Pancreas (tissue), 10 donors: ENCODE measurements at regions not wholly inside any gene's neighbourhood (a gene's known extent, or its start where the extent isn't known, plus 50 kb on each side); places are given as distances from the start of the nearest gene placed in this dataset.

ENCODE experiments used
- ATAC-seq, 4 donors: fragments of 200-7000 bp; cut with Tn5 transposase; one replicate each; pipeline versions ENCODE4 v1.8.0 to v1.9.1; 2020; ENCODE audit warnings: mild to moderate bottlenecking in 4 of 4, moderate library complexity in 4 of 4
- DNase-seq, 6 donors: peaks; one replicate each; pipeline ENCODE4 v3.0.0-alpha.2; 2020
- FAIRE-seq: peaks from 2 replicates; lab custom pipeline; 2012; peaks lifted over from hg19 to GRCh38; lab: Jason Lieb, UNC
- H3K27ac ChIP-seq, 4 donors: fragments of 200-600 bp; sonication (generic); 1 replicate in 3 of 4; 2 replicates in 1 of 4; pipeline versions ENCODE4 v1.5.0 to v1.8.0; 2020
- H3K27me3 ChIP-seq, 4 donors: fragments of 200-600 bp; one replicate each; pipeline ENCODE4 v1.8.0; 2021
- H3K36me3 ChIP-seq, 3 donors: fragments of 200-600 bp; sonication (generic) in 1 of 3; one replicate each; pipeline versions ENCODE4 v1.5.0 to v1.8.0; 2020 to 2021
- H3K4me1 ChIP-seq, 3 donors: fragments of 200-600 bp; one replicate each; pipeline ENCODE4 v1.8.0; 2021
- H3K4me3 ChIP-seq, 4 donors: fragments of 200-600 bp; sonication (generic) in 2 of 4; one replicate each; pipeline versions ENCODE4 v1.5.0 to v1.8.0; 2020 to 2021
- H3K9me3 ChIP-seq, 4 donors: fragments of 200-600 bp; one replicate each; pipeline ENCODE4 v1.8.0; 2021
- WGBS, 2 donors: extraction: QIAGEN DNeasy Blood & Tissue Kit; methylation state at CpG; one replicate each; pipeline ENCODE4 v1.1.7; 2013; 5-methylcytosine and 5-hydroxymethylcytosine counted together
- intact Hi-C, 3 donors: fragments of 100-400 bp; cut with DNase I; formaldehyde crosslinking; loops; one replicate each; pipeline versions ENCODE4 v1.11.1 to v1.14.2; 2022
- TF ChIP-seq, protein P1 (sequence below), 4 donors: fragments of 200-600 bp; sonication (generic) in 3 of 4; IDR thresholded peaks; one replicate each; pipeline versions ENCODE4 v1.5.0 to v1.8.0; 2021; ENCODE audit warnings: antibody characterized with exemption in 4 of 4
- donor health status: healthy with polysubstance abuse.
- donor health status: DM: no; HTN: no; CAD: no; lungs with moderate emphysema.
- donor health status: DM: no; HTN: no; CAD: no.
- donor health status: control.
- donor health status: control.
- donor health status: Bipolar disorder and iron deficiency.
- donor health status: DM: yes; HTN: yes; CAD: no.
- donor health status: DM: no; HTN: no; CAD: no.
- donor health status: DM: no; HTN: no; CAD: no.
- donor health status: DM: yes; HTN: yes; CAD: no.

DNA sequence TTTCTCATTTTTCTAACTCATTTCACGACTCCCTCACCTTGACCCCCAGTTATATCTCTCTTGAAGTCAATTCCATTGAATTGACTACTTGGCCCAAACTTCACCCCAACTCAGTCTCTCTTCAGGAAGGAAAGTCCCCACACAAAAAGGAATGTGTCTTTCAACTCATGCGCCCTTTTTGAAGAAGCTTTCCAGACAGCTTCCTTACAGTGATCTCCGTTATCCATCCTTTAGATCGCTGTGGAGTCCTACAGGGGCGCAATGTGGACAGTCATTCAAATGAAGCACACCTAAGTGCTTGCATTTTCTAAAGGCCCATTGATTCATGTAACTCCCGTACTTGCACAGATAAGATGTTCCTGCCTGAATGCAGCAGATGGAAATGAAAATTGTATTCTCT lies 101.1 kb upstream of the VPREB1 start:
- WGBS, 2 donors = 59 to 70% methylated on average over 6 of the region's 6 CpGs
- DNase-seq (no peak), ATAC-seq (no peak), FAIRE-seq (no peak)
- peaks cover 0 to 24% (median 0%) of the 10 kb centered on the region in 4 donors for H3K27me3 ChIP-seq
- H3K4me3 ChIP-seq = no peak overlapping the region
- TF ChIP-seq, protein P1, sequence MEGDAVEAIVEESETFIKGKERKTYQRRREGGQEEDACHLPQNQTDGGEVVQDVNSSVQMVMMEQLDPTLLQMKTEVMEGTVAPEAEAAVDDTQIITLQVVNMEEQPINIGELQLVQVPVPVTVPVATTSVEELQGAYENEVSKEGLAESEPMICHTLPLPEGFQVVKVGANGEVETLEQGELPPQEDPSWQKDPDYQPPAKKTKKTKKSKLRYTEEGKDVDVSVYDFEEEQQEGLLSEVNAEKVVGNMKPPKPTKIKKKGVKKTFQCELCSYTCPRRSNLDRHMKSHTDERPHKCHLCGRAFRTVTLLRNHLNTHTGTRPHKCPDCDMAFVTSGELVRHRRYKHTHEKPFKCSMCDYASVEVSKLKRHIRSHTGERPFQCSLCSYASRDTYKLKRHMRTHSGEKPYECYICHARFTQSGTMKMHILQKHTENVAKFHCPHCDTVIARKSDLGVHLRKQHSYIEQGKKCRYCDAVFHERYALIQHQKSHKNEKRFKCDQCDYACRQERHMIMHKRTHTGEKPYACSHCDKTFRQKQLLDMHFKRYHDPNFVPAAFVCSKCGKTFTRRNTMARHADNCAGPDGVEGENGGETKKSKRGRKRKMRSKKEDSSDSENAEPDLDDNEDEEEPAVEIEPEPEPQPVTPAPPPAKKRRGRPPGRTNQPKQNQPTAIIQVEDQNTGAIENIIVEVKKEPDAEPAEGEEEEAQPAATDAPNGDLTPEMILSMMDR (IDR thresholded peaks at IDR 0.05) = no peak
- intact Hi-C loops = no loop called here
- H3K36me3 ChIP-seq = no peaks in the 10 kb centered on the region
- no peaks in the 10 kb centered on the region for H3K4me1 ChIP-seq
- H3K27ac ChIP-seq = no peak overlapping the region
- H3K9me3 ChIP-seq = no peaks in the 10 kb centered on the region

DNA sequence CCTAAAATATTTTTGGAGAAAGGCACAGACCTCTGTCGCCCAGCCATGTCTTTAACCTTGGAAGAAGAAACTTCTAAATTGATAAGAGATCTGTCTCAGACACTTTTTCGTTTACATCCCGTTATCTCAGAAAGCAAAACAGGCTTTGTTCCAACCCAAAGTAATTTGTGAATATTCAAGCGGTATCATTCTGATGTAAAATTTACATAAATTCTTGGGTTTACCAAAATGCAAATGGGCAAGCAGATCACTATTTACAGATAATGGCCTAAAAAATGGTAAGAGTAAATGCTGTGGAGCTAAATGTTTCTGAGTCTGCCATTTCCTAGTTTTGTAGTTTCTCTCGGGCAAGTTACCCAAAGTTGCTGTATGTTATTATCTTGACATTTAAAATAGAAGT lies 101.9 kb upstream of the VPREB1 start:
- no peak overlapping the region for H3K27ac ChIP-seq
- peaks cover 0 to 16% (median 0%) of the 10 kb centered on the region in 4 donors for H3K27me3 ChIP-seq
- no peaks in the 10 kb centered on the region for H3K36me3 ChIP-seq
- 42 to 45% methylated on average over 5 of the region's 5 CpGs for WGBS, 2 donors
- no peaks in the 10 kb centered on the region for H3K9me3 ChIP-seq
- intact Hi-C loops = no loop called here
- no peaks in the 10 kb centered on the region for H3K4me1 ChIP-seq
- DNase-seq = no peak
- TF ChIP-seq, protein P1 (IDR thresholded peaks at IDR 0.05) = no peak
- no peak overlapping the region for H3K4me3 ChIP-seq
- no peak for ATAC-seq
- FAIRE-seq = no peak

DNA sequence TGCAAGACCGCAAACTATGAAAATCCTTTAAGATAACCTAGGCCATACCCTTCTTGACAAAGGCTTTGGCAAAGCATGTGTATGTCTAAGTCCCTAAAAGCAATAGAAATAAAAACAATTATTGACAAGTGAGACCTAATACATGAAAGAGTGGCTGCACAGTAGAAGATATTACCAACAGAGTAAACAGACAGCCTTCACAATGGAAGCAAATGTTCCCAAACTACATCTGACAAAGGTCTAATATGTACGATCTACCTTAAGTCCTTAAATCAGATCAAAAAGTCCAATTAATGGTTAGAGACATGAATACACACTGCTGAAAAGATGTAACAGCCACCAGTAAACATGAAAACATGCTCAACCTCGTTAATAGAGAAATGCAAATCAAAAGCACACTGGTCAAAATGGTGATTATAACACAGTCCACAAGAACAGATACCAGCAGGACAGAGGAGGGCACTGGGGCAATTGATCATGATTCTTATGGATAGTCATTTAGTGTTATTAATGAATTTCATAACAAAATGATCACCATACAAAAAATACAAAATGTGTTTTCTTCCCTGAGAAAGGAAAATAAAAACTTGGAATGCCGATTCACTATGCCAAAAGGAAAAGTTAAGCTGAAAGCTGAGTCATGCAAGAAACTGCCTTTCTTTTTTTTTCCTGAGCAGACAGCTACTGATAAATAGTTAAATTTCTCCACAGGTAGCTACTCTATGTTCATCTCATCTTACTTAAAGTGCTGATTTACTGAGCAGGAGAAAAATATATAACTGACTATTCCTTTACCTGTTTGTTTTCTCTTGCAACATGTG lies 102.6 kb upstream of the VPREB1 start:
- TF ChIP-seq, protein P1 (IDR thresholded peaks at IDR 0.05) = no peak
- 62 to 70% methylated on average over 4 of the region's 4 CpGs for WGBS, 2 donors
- ATAC-seq = no peak
- Histone ChIP-seq H3K4me3 (no peak overlapping the region), H3K36me3 (no peaks in the 10 kb centered on the region), H3K4me1 (no peaks in the 10 kb centered on the region), H3K27me3 (peaks cover 0 to 13% (median under 1%) of the 10 kb centered on the region in 4 donors), H3K9me3 (no peaks in the 10 kb centered on the region), H3K27ac (no peak overlapping the region)
- no peak for DNase-seq
- FAIRE-seq = no peak
- intact Hi-C loops = no loop called here

DNA sequence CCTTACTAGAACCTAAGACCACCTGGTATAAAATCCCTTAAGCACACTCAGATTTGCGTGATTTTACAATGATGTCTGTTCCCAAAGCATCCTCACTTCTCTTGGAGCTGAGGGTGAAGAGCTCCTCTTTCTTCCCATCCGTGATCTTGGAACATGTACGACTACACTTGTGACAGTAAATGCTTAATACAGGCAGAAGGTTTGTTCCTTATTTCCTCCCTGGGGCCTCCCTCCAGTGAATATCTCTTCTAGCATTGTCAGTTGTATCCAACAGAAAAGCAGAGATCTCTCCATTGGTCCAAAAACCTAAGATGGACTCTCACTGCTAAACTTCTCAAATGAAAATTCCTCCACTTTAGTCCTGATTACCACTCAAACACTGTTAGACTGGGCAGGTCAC lies 103.6 kb upstream of the VPREB1 start:
- Histone ChIP-seq H3K27ac (no peak overlapping the region), H3K4me3 (no peak overlapping the region), H3K4me1 (no peaks in the 10 kb centered on the region), H3K9me3 (no peaks in the 10 kb centered on the region), H3K36me3 (no peaks in the 10 kb centered on the region), H3K27me3 (peaks cover 0 to 10% (median 1%) of the 10 kb centered on the region in 4 donors)
- TF ChIP-seq, protein P1 (IDR thresholded peaks at IDR 0.05) = no peak
- intact Hi-C loops = no loop called here
- FAIRE-seq (no peak), ATAC-seq (no peak), DNase-seq (no peak)
- WGBS, 2 donors = 59 to 63% methylated on average over 3 of the region's 3 CpGs

DNA sequence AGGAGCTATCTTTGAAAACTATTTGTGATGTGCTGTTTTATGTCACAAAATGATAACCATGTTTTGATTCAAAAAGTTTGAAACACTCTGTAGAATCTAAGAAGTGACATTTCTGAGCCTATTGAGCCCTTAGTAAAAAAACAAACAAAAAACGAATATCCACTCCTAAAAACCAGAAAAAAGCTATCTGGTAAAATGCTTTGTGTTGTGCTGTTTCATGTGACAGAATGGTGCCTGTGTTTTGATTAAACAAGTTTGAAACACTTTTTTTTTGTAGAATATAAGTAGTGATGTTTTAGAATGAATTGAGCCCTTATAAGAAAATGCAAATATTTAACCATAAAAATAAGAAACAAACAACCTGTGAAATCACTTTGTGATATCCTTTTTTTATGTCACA lies 105.2 kb upstream of the VPREB1 start:
- no peak for DNase-seq
- TF ChIP-seq, protein P1 (IDR thresholded peaks at IDR 0.05) = no peak
- FAIRE-seq = no peak
- peaks cover 0 to 10% (median 1%) of the 10 kb centered on the region in 4 donors for H3K27me3 ChIP-seq
- H3K4me1 ChIP-seq = no peaks in the 10 kb centered on the region
- 30 to 31% methylated on average over 1 of the region's 1 CpG for WGBS, 2 donors
- no peaks in the 10 kb centered on the region for H3K36me3 ChIP-seq
- H3K27ac ChIP-seq = no peak overlapping the region
- intact Hi-C loops = no loop called here
- no peak overlapping the region for H3K4me3 ChIP-seq
- H3K9me3 ChIP-seq = no peaks in the 10 kb centered on the region
- no peak for ATAC-seq
